Limb (tissue), 2 donors: ENCODE measurements at regions not wholly inside any gene's neighbourhood (a gene's known extent, or its start where the extent isn't known, plus 50 kb on each side); places are given as distances from the start of the nearest gene placed in this dataset.

Experiments used
- DNase-seq, 2 donors: peaks; one replicate each; pipeline ENCODE4 v3.0.0-alpha.2; 2016; ENCODE audit errors: extremely low spot score in 2 of 2

DNA sequence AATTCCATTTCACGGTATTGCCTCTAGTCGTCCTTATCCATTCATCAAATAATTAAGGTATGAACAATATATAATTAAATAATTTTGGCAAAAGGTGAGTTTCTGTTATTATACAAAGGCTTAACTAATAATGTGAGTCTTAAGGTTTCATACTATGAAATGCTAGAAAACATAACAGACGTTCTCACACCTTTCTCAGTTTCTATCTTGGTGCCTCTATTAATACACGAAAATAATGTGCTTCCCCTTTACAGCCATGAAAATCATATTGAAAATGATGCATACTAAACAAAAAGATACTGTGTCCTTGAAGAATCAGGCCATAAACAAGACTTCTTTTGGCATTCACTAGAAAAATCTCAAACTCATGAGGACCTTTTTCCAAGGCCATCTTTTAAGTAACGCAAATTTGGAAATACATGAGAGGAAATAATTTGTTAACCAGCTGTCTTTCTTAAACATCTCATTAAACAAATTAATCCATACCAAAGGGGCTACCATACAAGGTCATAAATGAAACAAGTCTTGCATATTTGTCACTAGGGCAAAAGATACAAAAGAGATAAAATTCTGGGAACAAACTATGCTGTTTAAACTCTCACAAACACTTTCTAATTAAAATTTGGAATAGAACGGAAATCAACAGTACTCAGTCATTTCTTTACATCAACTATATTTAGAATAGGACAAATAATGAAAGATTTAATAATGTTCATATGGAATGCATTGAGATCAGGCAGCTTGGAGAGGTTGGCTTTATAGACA lies 53.9 kb upstream of the CAV2 start:
- no peak for DNase-seq

- no peak for DNase-seq
Measured at GRCh38 chr7:116446212-116446855, 53.2 kb upstream of the CAV2 start.

- DNase-seq, result no peak
Measured at GRCh38 chr7:116447436-116447835, 52.1 kb upstream of the CAV2 start.

- DNase-seq, result no peak
Measured at GRCh38 chr7:116447966-116448839, 51.3 kb upstream of the CAV2 start.

DNA sequence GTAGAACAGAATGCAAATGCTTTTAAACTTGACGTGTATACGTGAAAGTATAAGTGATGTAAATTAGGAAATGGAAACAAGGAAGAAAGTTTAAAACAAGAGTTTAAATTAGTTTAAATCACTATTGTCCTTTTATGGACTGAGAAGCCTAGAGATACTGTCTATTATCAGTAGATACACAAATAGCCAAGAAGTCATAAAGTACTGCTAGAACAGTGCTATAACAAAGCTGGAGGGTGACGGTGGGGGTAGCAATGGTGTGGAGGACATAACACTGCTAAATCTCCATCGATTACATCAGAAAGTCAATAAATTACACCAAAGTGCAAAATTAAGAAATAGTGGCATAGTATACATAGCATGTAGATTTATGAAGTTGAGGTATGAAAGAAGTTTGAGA lies 50.1 kb upstream of the CAV2 start:
- DNase-seq, result no peak
